Neural progenitor cell (in vitro differentiated cells): ENCODE measurements at regions not wholly inside any gene's neighbourhood (a gene's known extent, or its start where the extent isn't known, plus 50 kb on each side); places are given as distances from the start of the nearest gene placed in this dataset.

Experiments
- DNase-seq: peaks from one replicate; pipeline ENCODE4 v3.0.0-alpha.2; 2016; ENCODE audit warnings: low spot score
- H2AFZ ChIP-seq: fragments of 200-600 bp; sonication (generic); replicated peaks from 2 replicates; pipeline ENCODE4 v1.6.1; 2016; ENCODE audit warnings: antibody characterized with exemption
- H3F3A ChIP-seq: fragments of 200-600 bp; sonication (generic); 2 replicates; pipeline ENCODE4 v1.6.1; 2016; ENCODE audit warnings: antibody characterized with exemption, low read depth
- H3K27ac ChIP-seq: fragments of 200-600 bp; sonication (generic); 2 replicates; pipeline ENCODE4 v1.5.1; 2016; ENCODE audit warnings: mild to moderate bottlenecking
- H3K27me3 ChIP-seq: fragments of 200-600 bp; sonication (generic); 2 replicates; pipeline ENCODE4 v1.6.1; 2016; ENCODE audit warnings: mild to moderate bottlenecking, moderate library complexity
- H3K36me3 ChIP-seq: fragments of 200-600 bp; sonication (generic); 2 replicates; pipeline ENCODE4 v1.5.1; 2016
- H3K4me1 ChIP-seq: fragments of 200-600 bp; sonication (generic); 2 replicates; pipeline ENCODE4 v1.6.1; 2016; ENCODE audit warnings: mixed run types
- H3K4me2 ChIP-seq: fragments of 200-600 bp; sonication (generic); 2 replicates; pipeline ENCODE4 v1.6.1; 2016
- H3K4me3 ChIP-seq: fragments of 200-600 bp; sonication (generic); 2 replicates; pipeline ENCODE4 v1.5.1; 2016
- H3K79me2 ChIP-seq: fragments of 200-600 bp; sonication (generic); 2 replicates; pipeline ENCODE4 v1.6.1; 2016; ENCODE audit warnings: low read depth
- H3K9ac ChIP-seq: fragments of 200-600 bp; sonication (generic); 2 replicates; pipeline ENCODE4 v1.6.1; 2016
- H3K9me3 ChIP-seq: fragments of 200-600 bp; sonication (generic); 2 replicates; pipeline ENCODE4 v1.5.1; 2016; ENCODE audit warnings: low read depth
- H4K20me1 ChIP-seq: fragments of 200-600 bp; sonication (generic); 2 replicates; pipeline ENCODE4 v1.6.1; 2016; ENCODE audit warnings: low read depth
- H3K27ac Mint-ChIP-seq: 3 replicates; pipeline ENCODE4 v1.8.0; 2021; ENCODE audit warnings: mixed read lengths
- H3K27me3 Mint-ChIP-seq: 2 replicates; pipeline ENCODE4 v1.8.0; 2022; ENCODE audit warnings: low read depth, mild to moderate bottlenecking, inconsistent platforms, moderate library complexity, mixed read lengths; ENCODE audit not compliant: insufficient read depth
- H3K36me3 Mint-ChIP-seq: 3 replicates; pipeline ENCODE4 v1.8.0; 2021; ENCODE audit warnings: mixed read lengths
- H3K4me1 Mint-ChIP-seq: 3 replicates; pipeline ENCODE4 v1.8.0; 2021; ENCODE audit warnings: mixed read lengths
- H3K4me3 Mint-ChIP-seq: 3 replicates; pipeline ENCODE4 v1.8.0; 2021; ENCODE audit warnings: mild to moderate bottlenecking, moderate library complexity, mixed read lengths
- H3K9me3 Mint-ChIP-seq: 3 replicates; pipeline ENCODE4 v1.8.0; 2020; ENCODE audit warnings: mixed read lengths
- EZH2 ChIP-seq: fragments of 200-600 bp; sonication (generic); IDR thresholded peaks from 2 replicates; pipeline ENCODE4 v1.6.1; 2017; ENCODE audit warnings: antibody characterized with exemption, mild to moderate bottlenecking, moderate library complexity
- EZH2phosphoT487 ChIP-seq: fragments of 200-600 bp; sonication (generic); IDR thresholded peaks from 2 replicates; pipeline ENCODE4 v1.6.1; 2017; ENCODE audit warnings: antibody characterized with exemption
- TF ChIP-seq, protein P1 (sequence below): fragments of 200-600 bp; sonication (generic); IDR thresholded peaks from 2 replicates; pipeline ENCODE4 v1.5.1; 2017; ENCODE audit warnings: antibody characterized with exemption, mild to moderate bottlenecking

DNA sequence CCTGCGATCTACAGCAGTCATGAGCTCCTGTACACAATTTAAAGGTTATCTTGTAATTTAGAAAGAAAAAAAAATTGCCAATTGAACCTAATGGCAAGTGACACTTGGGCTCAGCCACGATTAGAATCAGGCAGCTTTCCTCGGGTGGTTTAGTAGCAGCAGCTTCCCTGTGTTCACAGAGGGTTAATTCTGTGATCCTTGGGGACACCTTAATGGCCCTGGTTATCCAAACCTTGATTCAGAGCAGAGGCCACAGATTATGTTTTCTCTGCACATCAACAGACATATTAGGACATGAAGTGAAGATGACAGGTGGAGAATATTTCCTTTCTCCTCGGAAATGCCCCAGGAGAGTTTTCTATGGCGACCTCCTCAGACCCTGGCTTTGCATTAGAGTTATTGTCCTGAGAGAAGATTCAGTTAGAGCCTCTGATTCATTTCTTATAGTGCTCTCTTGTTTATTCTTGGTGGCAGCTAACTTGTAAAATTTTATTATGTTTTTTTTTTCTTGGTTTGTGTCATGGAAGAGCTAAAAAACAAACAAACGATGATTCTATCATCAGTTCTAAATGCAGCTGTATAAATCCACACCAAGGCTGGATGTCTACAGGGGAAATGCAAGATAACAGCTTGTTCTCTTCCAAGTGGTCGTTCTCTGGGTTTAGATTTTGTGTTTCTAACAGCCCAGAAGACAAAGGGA lies 351.2 kb upstream of the DYNLRB2 start:
- H3K4me1 ChIP-seq = peaks cover 11% of the 10 kb centered on the region
- H3K79me2 ChIP-seq = no peaks in the 10 kb centered on the region
- H3K27me3 ChIP-seq = no peaks in the 10 kb centered on the region
- H3K4me2 ChIP-seq = no peak overlapping the region
- no peaks in the 10 kb centered on the region for H4K20me1 ChIP-seq
- TF ChIP-seq, protein P1, sequence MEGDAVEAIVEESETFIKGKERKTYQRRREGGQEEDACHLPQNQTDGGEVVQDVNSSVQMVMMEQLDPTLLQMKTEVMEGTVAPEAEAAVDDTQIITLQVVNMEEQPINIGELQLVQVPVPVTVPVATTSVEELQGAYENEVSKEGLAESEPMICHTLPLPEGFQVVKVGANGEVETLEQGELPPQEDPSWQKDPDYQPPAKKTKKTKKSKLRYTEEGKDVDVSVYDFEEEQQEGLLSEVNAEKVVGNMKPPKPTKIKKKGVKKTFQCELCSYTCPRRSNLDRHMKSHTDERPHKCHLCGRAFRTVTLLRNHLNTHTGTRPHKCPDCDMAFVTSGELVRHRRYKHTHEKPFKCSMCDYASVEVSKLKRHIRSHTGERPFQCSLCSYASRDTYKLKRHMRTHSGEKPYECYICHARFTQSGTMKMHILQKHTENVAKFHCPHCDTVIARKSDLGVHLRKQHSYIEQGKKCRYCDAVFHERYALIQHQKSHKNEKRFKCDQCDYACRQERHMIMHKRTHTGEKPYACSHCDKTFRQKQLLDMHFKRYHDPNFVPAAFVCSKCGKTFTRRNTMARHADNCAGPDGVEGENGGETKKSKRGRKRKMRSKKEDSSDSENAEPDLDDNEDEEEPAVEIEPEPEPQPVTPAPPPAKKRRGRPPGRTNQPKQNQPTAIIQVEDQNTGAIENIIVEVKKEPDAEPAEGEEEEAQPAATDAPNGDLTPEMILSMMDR = no peak
- TF ChIP-seq EZH2 (no peak), EZH2phosphoT487 (no peak)
- H3K4me3 ChIP-seq = no peak overlapping the region
- Mint-ChIP-seq H3K27ac (no peak overlapping the region), H3K4me3 (no peak overlapping the region), H3K4me1 (peaks cover 5% of the 10 kb centered on the region), H3K36me3 (no peaks in the 10 kb centered on the region), H3K27me3 (no peaks in the 10 kb centered on the region), H3K9me3 (no peaks in the 10 kb centered on the region)
- no peaks in the 10 kb centered on the region for H3F3A ChIP-seq
- H2AFZ ChIP-seq = no peak overlapping the region
- no peaks in the 10 kb centered on the region for H3K36me3 ChIP-seq
- H3K9ac ChIP-seq = no peak overlapping the region
- no peaks in the 10 kb centered on the region for H3K9me3 ChIP-seq
- DNase-seq = no peak
- H3K27ac ChIP-seq = no peak overlapping the region

DNA sequence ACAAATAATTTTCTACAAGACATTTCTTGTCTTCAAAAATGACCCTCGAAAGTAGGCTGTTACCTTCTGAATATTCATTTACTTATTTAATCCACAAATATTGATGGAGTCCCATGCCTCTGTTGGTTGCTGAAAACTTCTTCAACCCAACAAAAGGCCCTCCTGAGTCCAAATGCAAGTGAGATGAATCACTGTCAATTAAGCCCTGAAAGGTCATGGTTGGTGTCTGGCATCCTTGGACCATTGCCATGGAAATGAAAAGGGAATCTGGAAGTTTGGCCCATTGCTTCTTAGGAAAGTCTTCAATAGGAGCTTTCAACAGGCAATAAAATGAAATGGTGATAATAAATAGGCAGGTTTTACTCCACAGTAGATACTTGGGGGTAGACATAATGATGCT lies 364.7 kb upstream of the DYNLRB2 start:
- H3K27ac Mint-ChIP-seq = no peak overlapping the region

DNA sequence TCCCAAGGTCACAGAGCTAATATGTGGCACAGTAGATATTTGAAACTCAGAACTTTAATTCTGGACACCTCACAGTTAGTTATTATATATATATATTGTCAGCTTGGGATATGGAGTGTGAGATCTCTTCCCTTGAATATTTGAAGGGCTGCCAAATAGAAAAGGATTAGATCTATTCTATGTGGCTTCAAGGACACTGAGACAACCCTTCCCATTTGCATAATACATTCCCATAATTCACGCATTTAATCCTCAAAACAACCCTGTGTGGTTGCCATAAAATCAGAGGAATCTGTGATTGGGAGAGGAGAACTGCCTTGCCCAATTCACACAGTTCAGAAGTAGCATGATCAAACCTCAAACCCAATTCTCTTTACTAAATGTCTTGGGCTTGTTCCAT lies 365.8 kb upstream of the DYNLRB2 start:
- no peaks in the 10 kb centered on the region for H3K79me2 ChIP-seq
- no peak overlapping the region for H3K9ac ChIP-seq
- Mint-ChIP-seq H3K36me3 (peaks cover 2% of the 10 kb centered on the region), H3K4me1 (peaks cover 13% of the 10 kb centered on the region), H3K4me3 (no peak overlapping the region), H3K27me3 (no peaks in the 10 kb centered on the region), H3K9me3 (no peaks in the 10 kb centered on the region), H3K27ac (no peak overlapping the region)
- H3K4me3 ChIP-seq = no peak overlapping the region
- DNase-seq = no peak
- H2AFZ ChIP-seq = no peak overlapping the region
- H3K27me3 ChIP-seq = no peaks in the 10 kb centered on the region
- H4K20me1 ChIP-seq = no peaks in the 10 kb centered on the region
- no peak overlapping the region for H3K27ac ChIP-seq
- no peaks in the 10 kb centered on the region for H3K4me1 ChIP-seq
- no peaks in the 10 kb centered on the region for H3K36me3 ChIP-seq
- no peak overlapping the region for H3K4me2 ChIP-seq
- H3K9me3 ChIP-seq = no peaks in the 10 kb centered on the region
- no peaks in the 10 kb centered on the region for H3F3A ChIP-seq
- TF ChIP-seq EZH2phosphoT487 (no peak), EZH2 (no peak)
- TF ChIP-seq, protein P1 = no peak

More for the DNA sequence above, 364.7 kb upstream of the DYNLRB2 start:
- no peak overlapping the region for H3K4me3 ChIP-seq
- no peak for TF ChIP-seq EZH2phosphoT487
- TF ChIP-seq, protein P1 = no peak
- TF ChIP-seq EZH2 = no peak
- H3K79me2 ChIP-seq = no peaks in the 10 kb centered on the region
- peaks cover 2% of the 10 kb centered on the region for H3K36me3 Mint-ChIP-seq
- H3K4me1 ChIP-seq = no peaks in the 10 kb centered on the region
- H3K4me1 Mint-ChIP-seq = peaks cover 13% of the 10 kb centered on the region
- DNase-seq = no peak
- no peaks in the 10 kb centered on the region for H3K27me3 ChIP-seq
- no peaks in the 10 kb centered on the region for H3F3A ChIP-seq
- H4K20me1 ChIP-seq = no peaks in the 10 kb centered on the region
- H3K9me3 ChIP-seq = no peaks in the 10 kb centered on the region
- no peak overlapping the region for H3K27ac ChIP-seq
- no peaks in the 10 kb centered on the region for H3K27me3 Mint-ChIP-seq
- H3K36me3 ChIP-seq = no peaks in the 10 kb centered on the region
- no peak overlapping the region for H3K9ac ChIP-seq
- no peak overlapping the region for H3K4me2 ChIP-seq
- no peak overlapping the region for H2AFZ ChIP-seq
- H3K4me3 Mint-ChIP-seq = no peak overlapping the region
- no peaks in the 10 kb centered on the region for H3K9me3 Mint-ChIP-seq
